ENCODE measurements at regions not wholly inside any gene's neighbourhood (a gene's known extent, or its start where the extent isn't known, plus 50 kb on each side); places are given as distances from the start of the nearest gene placed in this dataset.

DNA sequence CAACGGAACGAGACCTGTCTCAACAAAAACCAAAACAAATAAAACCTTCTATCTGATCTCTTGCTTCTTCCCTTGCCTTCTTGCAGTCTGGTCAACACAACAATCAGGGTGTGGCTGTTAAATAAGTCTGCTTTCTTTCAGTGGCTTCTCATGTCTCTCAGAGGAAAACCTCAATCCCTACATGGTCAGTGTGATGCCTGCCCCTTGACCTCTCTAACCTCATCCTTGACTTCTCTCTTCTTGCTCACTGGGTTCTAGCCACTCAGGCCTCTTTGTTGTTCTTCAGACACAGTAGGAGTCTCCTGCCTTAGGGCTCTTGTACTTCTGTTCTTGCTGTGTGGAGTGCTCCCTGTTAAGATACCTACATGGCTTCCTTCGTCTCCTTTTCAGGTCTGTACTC, 220.4 kb downstream of the SDHAF3 start:
- TF ChIP-seq CTCF (IDR thresholded peaks at IDR 0.05; ENCODE audit: low read depth, low read length) = no peak
- Histone ChIP-seq H3K9me3 (ENCODE audit: low read depth) (no peaks in the 10 kb centered on the region), H3K4me1 (ENCODE audit: low read depth) (peaks cover 7% of the 10 kb centered on the region), H3K27me3 (no peaks in the 10 kb centered on the region), H3K36me3 (no peaks in the 10 kb centered on the region), H3K27ac (no peak overlapping the region), H3K4me3 (no peak overlapping the region)
- no peak for DNase-seq (ENCODE audit: low read depth in 1 of 2, low spot score in 1 of 2)

DNA sequence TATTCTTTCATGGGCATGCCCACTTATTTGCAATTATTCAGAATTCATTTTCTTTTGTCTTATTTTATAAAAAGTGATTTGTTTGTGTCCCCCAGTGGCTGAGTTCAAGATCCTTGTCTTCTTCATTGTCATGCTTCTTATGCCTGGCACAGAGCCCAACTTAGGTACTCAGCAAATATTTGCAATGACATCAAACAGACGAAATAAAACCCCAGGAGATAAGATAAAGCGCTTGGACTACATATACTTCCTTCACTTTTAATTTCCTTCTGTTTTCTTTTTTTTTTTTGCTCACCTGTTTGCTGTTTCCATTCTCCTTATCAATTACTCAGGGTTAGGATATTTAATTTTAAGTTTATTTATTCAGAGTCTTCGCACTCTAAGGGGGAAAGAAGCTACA, 225.0 kb downstream of the SDHAF3 start:
- no peak for DNase-seq (ENCODE audit: low read depth in 1 of 2, low spot score in 1 of 2)
- H3K4me1 ChIP-seq (ENCODE audit: low read depth) = peaks cover 7% of the 10 kb centered on the region
- TF ChIP-seq CTCF (IDR thresholded peaks at IDR 0.05; ENCODE audit: low read depth, low read length) = no peak
- H3K27ac ChIP-seq = no peak overlapping the region
- no peak overlapping the region for H3K4me3 ChIP-seq
- H3K36me3 ChIP-seq = no peaks in the 10 kb centered on the region
- H3K27me3 ChIP-seq = no peaks in the 10 kb centered on the region
- H3K9me3 ChIP-seq (ENCODE audit: low read depth) = no peaks in the 10 kb centered on the region

DNA sequence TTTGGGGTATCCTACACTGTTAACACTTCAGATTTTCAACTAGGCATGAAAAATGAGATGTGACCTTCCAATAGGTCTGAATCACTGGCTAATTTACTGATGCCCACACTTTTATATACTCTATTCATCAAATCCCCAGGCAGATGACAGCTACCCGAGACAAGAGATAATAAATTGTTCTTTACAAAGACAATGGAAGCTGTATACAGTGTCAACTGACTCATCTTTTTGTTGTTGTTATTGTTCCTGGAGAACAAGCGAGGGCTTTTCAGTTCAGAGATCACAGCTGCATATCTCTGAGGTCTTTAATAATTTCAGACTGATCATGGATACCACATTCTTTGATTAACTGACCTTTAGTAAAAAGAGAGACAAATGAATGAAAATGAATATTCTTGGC, 228.9 kb downstream of the SDHAF3 start:
- no peak for TF ChIP-seq CTCF (IDR thresholded peaks at IDR 0.05; ENCODE audit: low read depth, low read length)
- H3K27ac ChIP-seq = no peak overlapping the region
- peaks cover 7% of the 10 kb centered on the region for H3K4me1 ChIP-seq (ENCODE audit: low read depth)
- H3K9me3 ChIP-seq (ENCODE audit: low read depth) = no peaks in the 10 kb centered on the region
- DNase-seq (ENCODE audit: low read depth in 1 of 2, low spot score in 1 of 2) = no peak
- no peaks in the 10 kb centered on the region for H3K27me3 ChIP-seq
- no peak overlapping the region for H3K4me3 ChIP-seq
- no peaks in the 10 kb centered on the region for H3K36me3 ChIP-seq

GRCh38 chr7:97351488-97351887, 234.0 kb downstream of the SDHAF3 start:
- Histone ChIP-seq H3K36me3 (no peaks in the 10 kb centered on the region), H3K27me3 (no peaks in the 10 kb centered on the region), H3K4me1 (ENCODE audit: low read depth) (no peaks in the 10 kb centered on the region), H3K4me3 (no peak overlapping the region), H3K27ac (no peak overlapping the region), H3K9me3 (ENCODE audit: low read depth) (no peaks in the 10 kb centered on the region)
- TF ChIP-seq CTCF (IDR thresholded peaks at IDR 0.05; ENCODE audit: low read depth, low read length) = no peak
- no peak for DNase-seq (ENCODE audit: low read depth in 1 of 2, low spot score in 1 of 2)

- Histone ChIP-seq H3K36me3 (no peaks in the 10 kb centered on the region), H3K9me3 (ENCODE audit: low read depth) (no peaks in the 10 kb centered on the region), H3K27ac (no peak overlapping the region), H3K4me3 (no peak overlapping the region), H3K27me3 (no peaks in the 10 kb centered on the region), H3K4me1 (ENCODE audit: low read depth) (no peaks in the 10 kb centered on the region)
- TF ChIP-seq CTCF (IDR thresholded peaks at IDR 0.05; ENCODE audit: low read depth, low read length) = no peak
- DNase-seq (ENCODE audit: low read depth in 1 of 2, low spot score in 1 of 2) = no peak
These were observed 240.0 kb downstream of the SDHAF3 start for GRCh38 chr7:97357459-97357858.

GRCh38 chr7:97372882-97373281, 255.4 kb downstream of the SDHAF3 start:
- H3K9me3 ChIP-seq (ENCODE audit: low read depth) = no peaks in the 10 kb centered on the region
- no peaks in the 10 kb centered on the region for H3K36me3 ChIP-seq
- no peak for DNase-seq (ENCODE audit: low read depth in 1 of 2, low spot score in 1 of 2)
- no peak overlapping the region for H3K4me3 ChIP-seq
- no peak overlapping the region for H3K27ac ChIP-seq
- H3K4me1 ChIP-seq (ENCODE audit: low read depth) = no peaks in the 10 kb centered on the region
- no peaks in the 10 kb centered on the region for H3K27me3 ChIP-seq
- TF ChIP-seq CTCF (IDR thresholded peaks at IDR 0.05; ENCODE audit: low read depth, low read length) = no peak
